H1 (cell line): ENCODE measurements at regions not wholly inside any gene's neighbourhood (a gene's known extent, or its start where the extent isn't known, plus 50 kb on each side); places are given as distances from the start of the nearest gene placed in this dataset.

Experiments used
- MAFK ChIP-seq: IDR thresholded peaks from 2 replicates; pipeline ENCODE4 v1.6.1; 2012; ENCODE audit warnings: low read depth, mild to moderate bottlenecking, improper control_type of control experiment, low read length
- PHF8 ChIP-seq: fragments of 200-600 bp; sonication (generic); conservative IDR thresholded peaks from 2 replicates; pipeline ENCODE4 v1.7.1; 2012; ENCODE audit warnings: low read depth, mild to moderate bottlenecking, inconsistent platforms, low read length, moderate library complexity
- RAD21 ChIP-seq, 2 experiments: IDR thresholded peaks in 1 of 2; conservative IDR thresholded peaks in 1 of 2; 2 replicates each; pipeline ENCODE4 v1.6.1; 2011; ENCODE audit warnings: low read depth in 2 of 2, low read length in 2 of 2, improper control_type of control experiment in 1 of 2, inconsistent platforms in 1 of 2, mild to moderate bottlenecking in 1 of 2, moderate library complexity in 1 of 2
- RFX5 ChIP-seq: IDR thresholded peaks from 2 replicates; pipeline ENCODE4 v1.6.1; 2011; ENCODE audit warnings: low read depth, low read length, improper control_type of control experiment, borderline replicate concordance
- RNF2 ChIP-seq: fragments of 200-900, 300-1000 bp; sonication (generic); IDR thresholded peaks from 2 replicates; pipeline ENCODE4 v1.7.1; 2016; ENCODE audit warnings: borderline replicate concordance, low read depth, mild to moderate bottlenecking, antibody characterized with exemption, low read length; ENCODE audit not compliant: poor library complexity, severe bottlenecking; ENCODE audit errors: missing control alignments
- SRF ChIP-seq: IDR thresholded peaks from 2 replicates; pipeline ENCODE4 v1.6.1; 2011; ENCODE audit warnings: mild to moderate bottlenecking, low read depth, low read length, moderate library complexity

DNA sequence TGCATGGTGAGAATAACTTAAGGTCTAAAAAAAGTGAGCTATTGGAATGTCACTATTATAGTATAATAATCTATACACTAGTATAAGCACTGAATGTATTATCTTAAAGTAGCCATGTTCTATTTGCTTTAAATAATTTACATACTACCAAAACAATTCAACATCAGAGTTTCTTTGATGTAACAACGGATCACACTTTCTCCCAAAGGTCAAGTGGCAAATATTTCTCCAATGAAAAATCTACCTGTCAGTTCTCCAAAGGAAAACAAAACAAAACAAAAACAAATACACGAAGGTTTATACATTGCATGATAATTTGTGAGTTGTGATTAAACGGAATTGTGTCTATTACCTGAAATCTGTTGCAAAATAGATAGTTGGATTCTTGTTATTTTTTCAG, 581.4 kb downstream of the USP25 start (continued):
- TF ChIP-seq RAD21 (IDR thresholded peaks at IDR 0.05 in 1 of 2, conservative IDR thresholded peaks at IDR 0.05 in 1 of 2; ENCODE audit: low read depth in 2 of 2, low read length in 2 of 2) = no peak
- TF ChIP-seq PHF8 = no peak
- TF ChIP-seq MAFK = no peak
- no peak for TF ChIP-seq RNF2
- TF ChIP-seq SRF = no peak
- TF ChIP-seq RFX5 = no peak
